Stomach (tissue), 8 donors: ENCODE measurements at regions not wholly inside any gene's neighbourhood (a gene's known extent, or its start where the extent isn't known, plus 50 kb on each side); places are given as distances from the start of the nearest gene placed in this dataset.
A peak's percentile ranks its signal among the peaks of the same experiment; 100 is the strongest.

Source experiments
- DNase-seq, 2 donors: peaks; one replicate each; pipeline versions ENCODE4 v3.0.0 to v3.0.0-alpha.2; 2013 to 2019
- H3K27ac ChIP-seq, 5 donors: fragments of 200-600 bp in 4 of 5; sonication (generic) in 4 of 5; one replicate each; pipeline ENCODE4 v1.5.1; 2013 to 2019; ENCODE audit warnings: mild to moderate bottlenecking in 1 of 5, moderate library complexity in 1 of 5
- H3K27me3 ChIP-seq, 3 donors: fragments of 200-600 bp; sonication (generic); one replicate each; pipeline ENCODE4 v1.5.1; 2017 to 2019; ENCODE audit warnings: mixed run types in 1 of 3
- H3K36me3 ChIP-seq, 4 donors: fragments of 200-600 bp; sonication (generic); 1 replicate in 3 of 4; 2 replicates in 1 of 4; pipeline ENCODE4 v1.5.1; 2016 to 2019
- H3K4me1 ChIP-seq, 4 donors: fragments of 200-600 bp; sonication (generic); one replicate each; pipeline ENCODE4 v1.5.1; 2016 to 2019
- H3K4me3 ChIP-seq, 4 donors: fragments of 200-600 bp; sonication (generic) in 3 of 4; one replicate each; pipeline ENCODE4 v1.5.1; 2016 to 2019; ENCODE audit warnings: mild to moderate bottlenecking in 1 of 4
- H3K9me3 ChIP-seq, 4 donors: fragments of 200-600 bp; sonication (generic); one replicate each; pipeline ENCODE4 v1.5.1; 2016 to 2019
- CTCF ChIP-seq, 7 experiments: fragments of 450-650 bp in 4 of 7; fragments of 200-600 bp in 3 of 7; sonication (generic) in 3 of 7; IDR thresholded peaks; one replicate each; pipeline ENCODE4 v1.5.1; 2016 to 2019; ENCODE audit warnings: antibody characterized with exemption in 7 of 7, control low read depth in 2 of 7, mild to moderate bottlenecking in 1 of 7
- EP300 ChIP-seq: sonication (generic); formaldehyde crosslinking; IDR thresholded peaks from one replicate; pipeline ENCODE4 v1.6.1; 2017; ENCODE audit warnings: antibody characterized with exemption
- POLR2A ChIP-seq, 4 donors: fragments of 450-650 bp; IDR thresholded peaks; one replicate each; pipeline ENCODE4 v1.6.1; 2016; ENCODE audit warnings: antibody characterized with exemption in 4 of 4, control low read depth in 2 of 4, mild to moderate bottlenecking in 1 of 4, moderate library complexity in 1 of 4
- POLR2AphosphoS5 ChIP-seq, 3 donors: sonication (generic); formaldehyde crosslinking; IDR thresholded peaks; one replicate each; pipeline ENCODE4 v1.6.1; 2016; ENCODE audit warnings: antibody characterized with exemption in 3 of 3
- WGBS, 5 donors: extraction: QIAGEN DNeasy Blood & Tissue Kit in 3 of 5; methylation state at CpG; one replicate each; pipeline versions ENCODE4 v1.1.5 to v1.1.7; 2013 to 2018; 5-methylcytosine and 5-hydroxymethylcytosine counted together
- intact Hi-C: fragments of 100-400 bp; cut with DNase I; formaldehyde crosslinking; loops from one replicate; pipeline ENCODE4 v1.15.1; 2023; ENCODE audit warnings: low total_unique reads
- donor health status: healthy with polysubstance abuse.
- donor health status: Bipolar disorder and iron deficiency.
- donor health status: healthy.

- peak in 1 of 2 donors; percentile 17 for DNase-seq
Measured at GRCh38 chr3:59374818-59375211, 325.0 kb upstream of the CFAP20DC start.

GRCh38 chr3:59374091-59374817 lies 324.4 kb upstream of the CFAP20DC start:
- Histone ChIP-seq H3K27ac (no peak overlapping the region), H3K4me1 (no peaks in the 10 kb centered on the region), H3K9me3 (no peaks in the 10 kb centered on the region), H3K27me3 (no peaks in the 10 kb centered on the region), H3K36me3 (no peaks in the 10 kb centered on the region), H3K4me3 (no peak overlapping the region)
- intact Hi-C loops: no loop called here
- TF ChIP-seq CTCF (IDR thresholded peaks at IDR 0.05) (no peak), POLR2A (IDR thresholded peaks at IDR 0.05) (no peak), EP300 (no peak), POLR2AphosphoS5 (IDR thresholded peaks at IDR 0.05) (no peak)
- no peak for DNase-seq
- 60 to 81% (median 73%) methylated on average over 6 of the region's 6 CpGs for WGBS, 5 donors

More at GRCh38 chr3:59374818-59375211, 325.0 kb upstream of the CFAP20DC start:
- Histone ChIP-seq H3K27me3 (no peaks in the 10 kb centered on the region), H3K27ac (no peak overlapping the region), H3K36me3 (no peaks in the 10 kb centered on the region), H3K4me1 (no peaks in the 10 kb centered on the region), H3K9me3 (no peaks in the 10 kb centered on the region), H3K4me3 (no peak overlapping the region)
- no peak for TF ChIP-seq POLR2A (IDR thresholded peaks at IDR 0.05)
- no peak for TF ChIP-seq EP300
- TF ChIP-seq CTCF (IDR thresholded peaks at IDR 0.05): no peak
- no peak for TF ChIP-seq POLR2AphosphoS5 (IDR thresholded peaks at IDR 0.05)
- WGBS, 5 donors: 45 to 53% (median 47%) methylated on average over 3 of the region's 3 CpGs
- intact Hi-C loops: no loop called here

GRCh38 chr3:59372346-59372745 lies 322.5 kb upstream of the CFAP20DC start:
- Histone ChIP-seq H3K27me3 (no peaks in the 10 kb centered on the region), H3K27ac (no peak overlapping the region), H3K9me3 (no peaks in the 10 kb centered on the region), H3K4me1 (no peaks in the 10 kb centered on the region), H3K4me3 (no peak overlapping the region), H3K36me3 (no peaks in the 10 kb centered on the region)
- 50 to 62% (median 51%) methylated on average over 3 of the region's 3 CpGs for WGBS, 5 donors
- TF ChIP-seq EP300: no peak
- no peak for TF ChIP-seq POLR2AphosphoS5 (IDR thresholded peaks at IDR 0.05)
- no peak for TF ChIP-seq POLR2A (IDR thresholded peaks at IDR 0.05)
- TF ChIP-seq CTCF (IDR thresholded peaks at IDR 0.05): no peak
- intact Hi-C loops: no loop called here
- DNase-seq: no peak

GRCh38 chr3:59368900-59369675 lies 319.3 kb upstream of the CFAP20DC start:
- Histone ChIP-seq H3K36me3 (no peaks in the 10 kb centered on the region), H3K27ac (no peak overlapping the region), H3K9me3 (peaks cover 0 to 6% (median 0%) of the 10 kb centered on the region in 4 donors), H3K4me1 (no peaks in the 10 kb centered on the region), H3K27me3 (no peaks in the 10 kb centered on the region), H3K4me3 (no peak overlapping the region)
- DNase-seq: no peak
- TF ChIP-seq POLR2AphosphoS5 (IDR thresholded peaks at IDR 0.05) (no peak), EP300 (no peak), CTCF (IDR thresholded peaks at IDR 0.05) (no peak), POLR2A (IDR thresholded peaks at IDR 0.05) (no peak)
- intact Hi-C loops: no loop called here
- 48 to 55% (median 51%) methylated on average over 5 of the region's 5 CpGs for WGBS, 5 donors
